ENCODE measurements at regions not wholly inside any gene's neighbourhood (a gene's known extent, or its start where the extent isn't known, plus 50 kb on each side); places are given as distances from the start of the nearest gene placed in this dataset.
"Not testable (repeated sequence)": the region's sequence is repeated elsewhere in the genome, so short reads cannot be mapped to it uniquely, and the experiment has no call there.

DNA sequence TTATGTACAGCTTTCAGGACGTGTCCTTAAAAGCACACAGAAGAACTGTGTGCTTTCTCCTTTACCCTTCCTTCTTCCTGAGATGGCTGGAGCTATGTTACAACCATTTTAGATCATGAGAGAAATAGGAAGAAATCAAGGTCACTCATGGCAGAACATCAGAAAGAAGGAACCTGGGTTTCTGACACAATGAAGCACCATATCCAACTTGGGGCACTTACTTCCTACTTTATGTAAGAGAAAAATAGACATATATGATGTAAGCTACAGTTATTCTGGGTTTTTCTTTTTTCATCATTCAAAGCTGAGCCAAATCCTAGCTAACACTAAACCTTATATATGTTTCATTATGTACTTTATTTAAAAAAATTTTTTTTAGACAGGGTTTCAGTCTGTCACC lies 79.5 kb downstream of the FAM161A start:
- DNase-seq, result no peak

DNA sequence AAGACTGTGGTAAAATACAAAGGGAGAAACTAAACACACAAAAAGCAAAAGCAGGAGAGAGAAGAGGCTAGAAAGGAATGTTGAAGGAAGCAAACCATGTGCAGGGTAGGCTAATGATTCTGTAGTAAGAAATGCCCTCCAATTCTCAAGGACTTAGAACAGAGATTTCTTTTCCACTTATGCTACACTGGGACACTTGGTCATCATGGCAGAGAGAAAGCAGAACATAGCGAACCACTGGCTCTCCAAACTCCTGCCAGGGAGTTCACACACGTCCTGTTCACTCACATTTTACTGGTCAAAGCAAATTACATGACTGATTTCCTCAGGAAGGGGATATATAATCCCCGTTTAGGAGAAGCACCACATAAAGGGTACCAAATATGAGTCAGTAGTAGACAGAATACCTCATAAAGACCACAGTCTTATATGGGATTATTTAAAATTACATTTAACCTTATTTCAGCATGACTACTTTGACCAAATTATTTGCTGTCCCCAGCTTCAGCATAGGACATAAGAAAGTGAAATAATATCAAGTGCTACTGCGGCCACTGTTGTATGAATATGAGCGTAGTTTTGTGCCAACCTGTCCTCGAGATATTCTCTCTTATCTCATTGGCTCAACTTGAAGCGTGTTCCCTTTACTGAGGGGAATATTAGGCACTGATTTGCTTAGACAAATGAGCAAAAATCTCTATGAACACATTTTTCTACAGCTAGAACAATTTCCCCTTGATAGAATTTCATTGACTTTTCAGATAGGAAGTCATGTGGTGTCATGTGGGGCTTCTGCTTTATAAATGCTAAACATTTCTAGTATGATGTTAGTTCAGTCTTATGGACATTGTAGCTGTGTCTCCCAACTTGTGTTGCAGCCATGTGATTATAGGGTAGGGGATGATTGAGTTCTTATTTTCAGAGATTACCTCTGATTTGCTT lies 81.7 kb downstream of the FAM161A start:
- DNase-seq, result no peak

DNA sequence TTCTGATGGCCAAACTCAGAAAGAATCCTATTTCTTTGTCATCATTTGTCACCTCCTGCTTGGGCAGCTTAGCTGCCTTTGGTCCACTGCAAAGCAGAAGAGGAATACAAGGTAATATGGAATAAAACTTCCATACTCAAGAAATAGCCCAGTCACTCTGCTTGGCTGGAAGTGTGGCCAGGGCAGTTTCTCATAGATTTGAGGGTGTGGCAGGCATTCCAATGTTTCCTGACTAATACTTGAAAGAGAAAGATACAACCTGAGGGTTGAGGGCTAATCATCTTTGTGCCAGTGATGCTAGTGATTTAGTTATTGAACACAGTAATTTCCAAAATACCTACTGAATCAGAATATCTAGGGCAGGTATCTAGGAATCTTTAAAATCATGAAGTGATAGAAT lies 83.1 kb downstream of the FAM161A start:
- no peak for DNase-seq

DNA sequence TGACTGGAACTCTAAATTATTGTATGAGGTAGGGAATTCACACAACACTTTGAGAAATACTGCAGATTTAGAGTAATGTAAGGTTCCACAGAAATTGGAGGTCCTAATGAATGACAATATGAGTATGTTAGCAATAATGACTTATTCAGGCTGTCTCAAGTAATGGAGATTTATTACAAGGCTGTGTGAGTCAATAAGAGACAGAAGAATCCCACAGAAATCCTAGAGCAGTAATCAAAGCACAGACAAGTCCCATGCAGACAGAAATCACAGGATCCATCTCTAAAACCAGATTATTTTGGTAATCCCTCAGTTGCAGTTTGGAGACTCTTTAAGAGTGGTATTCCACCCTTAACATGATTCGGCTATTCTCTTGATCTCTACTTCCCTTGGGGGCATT lies 83.6 kb downstream of the FAM161A start:
- no peak for DNase-seq

DNA sequence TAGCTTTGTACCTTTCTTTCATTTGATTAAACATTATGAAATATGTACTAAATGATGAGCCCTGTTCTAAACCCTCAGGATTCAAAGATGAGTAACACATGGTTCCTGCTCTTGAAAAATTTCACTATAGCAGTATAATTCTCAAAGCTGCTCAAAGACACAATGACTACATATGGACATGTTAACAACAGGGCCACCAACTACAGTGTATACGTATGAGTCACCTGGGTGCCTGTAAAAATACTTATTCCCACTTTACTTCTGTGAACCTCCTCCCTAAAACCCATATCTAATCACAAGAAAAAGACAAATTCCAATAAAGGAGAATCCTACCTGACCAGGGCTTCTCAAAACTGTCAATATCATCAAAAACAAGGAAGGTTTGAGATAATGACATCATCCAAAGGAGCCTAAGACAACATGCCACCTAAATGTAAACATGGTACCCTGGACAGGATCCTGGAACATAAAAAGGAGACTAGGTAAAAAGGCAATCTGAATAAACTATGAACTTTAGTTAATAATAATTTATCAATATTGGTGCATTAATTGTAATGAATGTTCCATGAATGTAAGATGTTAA lies 84.7 kb downstream of the FAM161A start:
- no peak for DNase-seq

DNA sequence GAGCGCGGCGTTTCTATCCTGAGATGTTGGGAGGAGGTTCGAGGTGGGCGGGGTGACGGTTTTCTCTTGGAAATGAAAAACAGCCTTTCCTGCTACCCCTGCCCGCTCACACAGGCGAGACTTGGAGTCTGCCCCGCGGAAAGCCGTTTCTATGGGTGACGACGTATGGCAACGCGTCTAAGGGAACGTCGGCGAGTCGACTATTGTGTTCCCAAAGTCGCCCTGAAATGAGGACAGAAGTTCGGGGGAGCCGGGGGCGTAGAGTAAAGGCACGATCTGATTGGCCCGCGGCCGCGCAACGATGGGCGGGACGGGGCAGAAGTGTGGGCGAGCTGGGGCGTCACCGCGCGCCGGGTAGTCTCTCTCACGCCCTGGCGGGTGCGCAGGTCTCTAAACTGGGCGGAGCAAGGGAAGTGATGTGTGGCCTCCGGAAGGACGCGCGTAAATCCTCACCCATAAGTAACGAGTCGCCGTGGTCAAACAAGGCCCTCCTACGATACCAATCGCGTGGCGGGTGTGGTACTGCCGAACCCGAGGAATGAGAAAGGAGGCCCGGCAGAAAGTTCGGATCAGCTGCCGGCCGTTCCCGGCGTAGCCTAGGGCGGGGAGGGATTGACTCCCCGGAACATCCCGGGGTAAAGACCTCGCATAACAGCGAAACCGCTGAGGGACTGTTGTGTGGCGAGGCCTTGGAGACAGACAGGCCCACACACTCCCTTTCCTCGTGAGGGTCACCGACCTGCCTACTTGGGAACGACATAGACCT lies 89.6 kb downstream of the FAM161A start:
- DNase-seq, result peak; percentile 91

DNA sequence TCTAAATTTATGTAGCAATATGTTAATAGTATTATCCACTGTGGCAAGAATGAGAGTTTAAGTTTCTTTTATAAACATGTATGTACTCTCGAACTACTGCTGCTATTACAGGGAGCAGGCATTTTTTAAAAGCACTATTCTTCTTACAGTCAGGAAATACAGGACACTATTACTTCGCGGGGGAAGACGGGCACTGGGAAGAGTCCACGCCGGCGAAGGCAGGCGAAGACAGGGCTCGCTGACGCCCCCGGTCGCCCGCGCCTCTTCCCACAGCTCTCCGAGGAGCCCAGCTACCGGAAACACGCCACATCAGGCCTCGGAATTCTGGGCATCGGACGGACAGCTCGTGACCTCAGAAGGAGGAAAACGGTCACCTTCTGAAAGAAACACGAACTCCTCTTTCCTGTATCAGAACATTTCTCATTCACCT lies 90.2 kb downstream of the FAM161A start:
- peak; percentile 18 for DNase-seq

DNA sequence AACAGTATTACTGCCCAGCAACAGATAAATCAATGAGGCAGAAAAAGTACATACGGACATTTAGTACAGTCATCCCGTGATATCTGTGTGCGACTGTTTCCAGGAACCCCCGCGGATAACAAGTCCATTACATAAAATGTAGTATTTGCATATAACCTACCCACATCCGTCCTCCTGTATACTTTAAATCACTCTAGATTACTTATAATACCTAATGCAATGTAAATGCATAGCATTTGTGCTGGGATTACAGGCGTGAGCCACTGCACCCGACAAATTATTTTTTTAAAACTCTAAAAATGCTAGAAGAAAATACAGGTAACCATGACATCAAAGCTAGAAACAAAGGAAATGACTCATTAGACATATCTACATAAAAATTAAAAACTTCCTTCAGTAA lies 91.6 kb downstream of the FAM161A start:
- DNase-seq, result no peak

DNA sequence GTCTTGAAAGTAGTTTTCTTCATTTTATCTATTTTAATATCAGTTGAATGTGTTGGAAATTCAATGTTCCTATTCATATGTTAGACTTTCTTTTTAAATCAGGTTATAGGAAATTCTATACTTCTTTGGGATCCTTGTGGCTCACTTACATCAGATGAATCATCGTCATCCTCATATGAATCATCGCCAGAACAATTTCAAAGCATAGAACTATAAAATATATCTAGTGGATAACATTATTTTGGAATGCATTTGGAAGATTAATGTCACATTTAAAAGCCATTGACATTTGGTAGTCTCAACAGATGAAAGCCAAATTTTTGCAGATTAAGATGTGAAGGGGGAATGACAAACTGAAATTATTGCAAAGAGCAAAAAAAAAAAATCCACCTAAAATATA lies 94.1 kb downstream of the FAM161A start:
- no peak for DNase-seq

DNA sequence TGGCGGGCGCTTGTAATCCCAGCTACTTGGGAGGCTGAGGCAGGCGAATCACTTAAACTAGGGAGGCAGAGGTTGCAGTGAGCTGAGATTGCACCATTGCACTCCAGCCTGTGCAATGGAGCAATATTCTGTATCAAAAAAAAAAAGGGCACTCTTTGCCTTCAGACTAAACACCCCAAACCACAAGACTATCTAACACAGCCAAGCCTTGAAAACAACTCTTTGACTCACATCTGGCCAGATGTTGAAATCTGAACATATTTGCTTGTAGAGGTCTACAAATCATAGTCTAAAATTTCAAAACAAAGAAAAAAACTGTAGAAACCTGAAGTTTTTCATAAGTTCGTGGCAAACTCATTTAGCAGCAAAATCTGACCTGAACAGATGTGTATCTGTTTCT lies 94.9 kb downstream of the FAM161A start:
- DNase-seq, result no peak

DNA sequence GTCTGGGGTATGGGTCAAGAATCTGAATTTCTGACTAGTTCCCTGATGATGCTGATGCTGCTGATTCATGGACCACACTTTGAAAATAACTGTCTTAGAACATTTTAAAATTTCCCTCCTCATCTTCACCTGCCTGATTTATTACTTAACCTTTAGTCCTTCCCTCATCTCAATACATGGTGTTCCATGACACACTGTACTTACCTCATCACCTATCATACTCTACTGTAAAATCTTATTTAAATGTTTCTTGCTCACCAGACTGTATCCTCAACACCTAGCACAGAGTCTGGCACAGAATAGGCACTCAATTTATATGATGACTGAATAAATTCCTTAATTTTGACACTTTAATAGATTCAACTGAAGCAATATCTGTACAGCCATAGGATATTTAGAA lies 95.7 kb downstream of the FAM161A start:
- no peak for DNase-seq

DNA sequence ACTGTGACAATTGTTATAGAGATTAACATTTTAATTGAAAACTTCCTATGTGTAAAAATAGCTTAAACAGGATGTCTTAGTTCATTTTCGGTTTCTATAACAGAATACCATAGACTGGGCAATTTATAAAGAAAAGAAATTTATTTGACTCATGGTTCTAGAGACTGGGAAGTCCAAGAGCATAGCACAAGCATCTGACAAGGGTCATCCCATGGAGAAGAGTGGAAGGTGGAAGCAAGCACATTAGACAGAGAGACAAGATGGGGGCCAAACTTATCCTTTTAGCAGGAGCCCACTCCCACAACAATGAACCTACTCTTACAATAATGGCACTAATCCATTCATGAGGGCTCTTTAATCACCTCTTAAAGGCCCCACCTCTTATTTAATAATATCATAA lies 100.3 kb downstream of the FAM161A start:
- DNase-seq, result no peak

DNA sequence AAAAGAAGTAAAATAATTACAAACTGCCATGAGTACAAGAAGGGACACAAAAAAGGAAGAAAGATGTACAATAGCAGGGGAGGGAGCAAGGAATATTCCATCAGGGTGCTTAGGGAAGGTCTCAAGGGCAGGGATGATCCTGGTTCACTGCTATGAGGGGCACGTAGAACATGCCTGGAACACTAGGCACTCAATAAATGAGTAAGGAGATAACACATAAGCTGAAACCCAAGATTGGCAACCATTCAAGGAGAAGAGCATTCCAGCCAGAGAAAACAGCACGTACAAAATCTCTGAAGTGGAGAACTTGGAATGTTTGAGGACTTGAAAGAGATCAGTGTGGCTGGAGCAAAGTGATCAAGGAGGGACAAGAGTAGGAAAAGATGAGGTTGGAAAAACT lies 103.2 kb downstream of the FAM161A start:
- no peak for DNase-seq

DNA sequence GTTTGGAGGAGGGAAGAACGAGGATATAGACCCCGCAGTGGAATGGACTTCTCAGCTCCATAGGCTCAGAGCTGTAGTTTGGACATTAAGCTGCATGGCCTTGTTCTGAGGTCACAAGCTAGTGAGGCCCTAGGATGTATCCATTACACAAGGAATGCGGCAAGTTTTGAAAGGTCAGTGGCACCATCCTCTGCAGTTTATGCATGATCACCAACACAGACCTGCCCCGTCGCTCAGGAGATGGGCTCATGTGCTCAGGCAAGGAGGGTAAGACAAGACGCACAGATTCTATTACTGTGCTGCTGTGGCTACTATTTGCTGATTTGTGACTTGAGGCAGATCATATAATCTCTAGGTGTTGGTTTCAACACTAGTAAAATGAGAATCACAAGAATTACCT lies 110.9 kb downstream of the FAM161A start:
- no peak for DNase-seq

DNA sequence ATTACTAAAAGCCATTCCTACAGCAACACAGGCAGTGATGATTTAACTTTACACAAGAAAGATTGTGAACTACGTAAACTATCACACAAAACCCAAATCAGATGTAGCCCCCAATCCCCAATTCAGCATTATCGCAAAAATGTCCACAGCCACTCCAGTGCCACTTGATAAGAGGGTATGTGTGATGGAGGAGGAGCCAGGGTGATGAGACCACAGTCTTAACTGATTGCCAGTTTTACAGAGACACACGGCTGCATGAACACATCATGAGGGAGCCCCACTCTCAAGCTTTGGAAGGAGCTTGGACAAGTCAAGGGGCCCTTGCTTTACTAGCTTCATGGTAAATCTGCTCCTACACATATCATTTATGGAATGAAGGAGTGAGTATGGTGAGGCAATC lies 116.0 kb downstream of the FAM161A start:
- DNase-seq, result no peak

DNA sequence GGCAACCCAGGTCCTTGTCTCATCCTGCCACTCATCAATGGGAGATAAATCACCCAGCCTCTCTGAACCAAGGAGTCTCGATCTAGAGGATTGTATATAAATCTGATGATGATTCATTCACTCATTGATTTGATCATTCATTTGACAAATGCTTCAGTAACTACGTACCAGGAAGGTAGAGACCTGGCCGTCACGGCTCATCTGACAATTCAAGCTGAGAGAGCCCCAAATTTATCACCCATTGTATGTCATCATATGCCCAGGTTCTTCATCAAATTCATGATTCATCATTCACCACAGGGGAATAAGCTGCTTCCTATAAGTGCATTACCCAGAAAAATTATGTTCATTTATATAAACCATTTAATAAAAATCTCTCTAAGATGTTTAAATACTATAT lies 116.9 kb downstream of the FAM161A start:
- DNase-seq, result no peak

DNA sequence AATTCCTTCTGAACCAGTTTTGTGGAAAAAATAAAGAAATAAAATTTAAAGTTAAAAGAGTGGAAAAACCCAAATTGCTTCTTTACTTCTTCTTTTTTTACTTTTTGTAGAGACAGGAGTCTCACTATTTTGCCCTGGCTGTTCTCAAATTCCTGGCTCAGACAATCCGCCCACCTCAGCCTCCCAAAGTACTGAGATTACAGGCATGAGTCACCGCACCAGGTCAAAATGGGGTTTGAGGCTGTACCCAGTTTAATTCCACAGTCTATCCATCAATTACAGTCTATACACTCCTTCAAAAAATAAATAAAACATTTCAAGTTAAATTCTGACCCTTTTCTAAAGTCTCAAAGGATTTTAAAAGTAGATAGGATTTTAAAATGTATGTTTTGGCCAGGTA lies 120.3 kb downstream of the FAM161A start:
- DNase-seq, result no peak

DNA sequence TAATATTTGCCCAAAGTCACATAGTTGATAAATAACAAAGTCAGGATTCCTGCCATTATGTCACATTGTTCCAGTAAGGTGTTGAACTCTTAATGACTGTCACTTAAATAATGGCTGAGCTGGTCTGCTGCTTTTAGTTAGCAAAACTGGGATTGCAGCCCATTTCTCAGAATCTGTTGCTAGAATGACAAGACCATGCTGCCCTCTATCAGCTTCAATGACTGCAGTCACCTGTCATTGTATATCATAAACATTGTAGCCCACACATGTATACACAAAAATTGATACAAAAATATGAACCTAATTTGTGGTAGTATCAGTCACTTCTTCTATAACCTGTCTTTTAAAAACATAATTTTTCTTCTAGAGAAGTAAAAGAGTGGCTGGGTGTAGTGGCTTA lies 121.1 kb downstream of the FAM161A start:
- DNase-seq, result no peak

DNA sequence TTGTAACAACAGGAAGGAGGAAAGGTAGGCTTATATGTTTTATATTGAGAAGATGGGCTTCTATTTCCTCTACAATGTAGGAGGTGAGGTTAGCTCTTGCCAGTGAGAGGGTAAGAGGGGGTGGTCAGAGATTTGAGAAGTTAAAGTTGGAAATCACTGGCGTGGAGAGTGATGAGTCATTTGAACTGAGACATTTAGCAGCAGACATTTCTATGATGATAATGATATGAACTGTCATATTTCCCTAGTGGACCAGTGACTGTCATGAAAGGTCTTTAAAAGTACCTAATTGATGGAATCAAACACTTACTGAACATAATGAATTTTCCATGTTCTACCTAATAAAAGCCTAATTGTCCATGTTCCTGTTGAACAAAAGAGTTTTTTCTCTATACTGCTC lies 126.1 kb downstream of the FAM161A start:
- DNase-seq, result no peak

DNA sequence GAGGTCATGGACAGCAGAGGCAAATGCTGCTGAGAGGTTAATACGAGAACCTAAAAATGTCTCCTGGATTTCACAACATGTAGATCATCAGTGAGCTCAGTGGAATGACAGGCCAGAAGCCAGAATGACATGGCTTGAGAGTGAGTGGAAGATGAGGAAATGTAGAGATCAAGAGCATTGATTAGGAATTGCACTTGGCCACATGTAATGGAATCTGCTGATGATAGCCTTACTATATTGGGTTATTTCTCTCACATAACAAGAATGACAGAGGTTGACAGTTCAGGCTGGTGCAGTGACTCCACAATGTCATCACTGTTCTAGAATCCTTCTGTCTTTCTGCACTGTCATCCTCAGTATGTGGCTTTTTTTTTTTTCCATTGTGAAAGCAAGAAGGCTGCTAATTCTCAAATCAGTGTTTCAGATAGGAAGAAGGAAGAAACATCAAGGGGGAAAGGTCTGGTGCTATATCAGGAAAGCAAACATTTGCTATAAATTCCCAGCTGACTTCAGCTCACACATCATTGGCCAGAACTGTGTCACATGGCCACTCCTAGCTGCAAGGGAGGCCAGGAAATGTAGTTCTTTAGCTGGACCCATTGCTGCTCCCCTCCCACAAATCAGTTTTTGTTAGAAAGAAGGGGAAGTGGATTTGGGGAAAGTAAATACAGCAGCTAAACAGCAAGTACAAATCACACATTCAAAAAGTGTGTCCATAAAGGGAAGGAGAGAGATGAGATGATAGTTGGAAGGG lies 127.2 kb downstream of the FAM161A start:
- no peak for DNase-seq

DNA sequence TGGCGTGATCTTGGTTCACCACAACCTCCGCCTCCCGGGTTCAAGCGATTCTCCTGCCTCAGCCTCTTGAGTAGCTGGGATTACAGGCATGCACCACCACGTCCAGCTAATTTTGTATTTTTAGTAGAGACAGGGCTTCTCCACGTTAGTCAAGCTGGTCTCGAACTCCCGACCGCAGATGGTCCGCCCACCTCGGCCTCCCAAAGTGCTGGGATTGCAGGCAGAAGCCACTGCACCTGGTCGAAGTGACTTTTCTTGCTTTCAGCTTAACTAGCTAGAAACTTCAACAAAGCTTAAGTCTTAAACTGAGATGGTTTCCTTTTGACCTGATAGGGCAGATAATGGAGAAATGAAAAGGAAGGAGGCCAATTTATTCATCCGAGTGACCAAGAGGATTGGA lies 130.5 kb downstream of the FAM161A start:
- DNase-seq, result not testable (repeated sequence)

DNA sequence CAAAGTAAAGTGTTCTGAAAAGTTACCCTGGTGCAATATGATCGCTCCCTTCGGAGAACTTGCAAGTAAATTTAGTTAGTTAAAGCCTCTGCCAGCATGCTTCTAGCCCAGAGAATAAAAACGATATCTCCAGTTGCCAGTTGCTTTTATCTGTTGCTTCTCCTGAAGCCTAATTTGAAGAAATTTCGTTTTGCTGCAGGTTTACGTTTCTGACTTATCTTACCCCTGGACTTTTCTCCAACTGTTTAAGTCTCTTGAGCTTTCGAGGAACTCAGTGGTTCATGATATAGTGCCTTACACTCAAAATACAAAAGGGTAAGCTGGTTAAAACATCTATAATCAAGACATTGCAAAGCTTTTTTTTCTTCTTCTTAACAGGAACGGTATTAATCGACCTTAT lies 131.1 kb downstream of the FAM161A start:
- no peak for DNase-seq

DNA sequence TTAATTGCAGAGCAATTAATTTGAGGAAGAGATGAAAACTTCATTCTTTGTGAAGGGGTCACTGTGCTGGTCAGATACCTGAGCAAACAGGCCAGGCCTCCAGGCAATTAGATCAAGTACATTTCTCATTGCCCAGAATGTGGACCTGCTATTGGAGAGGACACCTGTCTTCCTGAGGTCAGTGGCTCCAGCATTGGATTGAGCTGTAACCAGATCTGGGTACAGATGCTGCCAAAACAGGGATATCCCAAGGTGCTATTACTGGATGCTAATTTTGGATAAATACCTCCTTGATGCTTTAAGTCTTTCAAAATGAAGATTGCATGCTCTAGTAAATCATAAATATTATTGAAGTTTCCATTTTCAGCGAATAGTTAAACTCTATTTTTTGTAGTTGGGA lies 131.5 kb downstream of the FAM161A start:
- no peak for DNase-seq

Data from activated gamma-delta T cell (primary cell).